HepG2 (cell line): ENCODE measurements at regions not wholly inside any gene's neighbourhood (a gene's known extent, or its start where the extent isn't known, plus 50 kb on each side); places are given as distances from the start of the nearest gene placed in this dataset.

Experiments used
- ATAC-seq: fragments of 200-7000 bp; cut with Tn5 transposase; 3 replicates; pipeline ENCODE4 v1.9.1; 2020; ENCODE audit warnings: mild to moderate bottlenecking, moderate library complexity
- BruUV-seq: library from RNA; stranded (reverse); fragments of 400-500 nt; replicated peaks from 2 replicates; lab custom pipeline; 2021; lab: Mats Ljungman, UMichigan
- CTCF ChIA-PET: fragments of 300-600 bp; formaldehyde crosslinking; extraction: SDS; loops from one replicate; lab custom pipeline; 2021; ENCODE audit warnings: low total read pairs, inconsistent platforms, low intra/inter-chr PET ratio; lab: Yijun Ruan, JAX
- POLR2A ChIA-PET: fragments of 350-600 bp; sonication (Branson Sonifier 250); formaldehyde crosslinking; loops from one replicate; lab custom pipeline; 2020; ENCODE audit warnings: antibody characterized with exemption, inconsistent platforms; lab: Yijun Ruan, JAX
- DNase-seq: peaks from one replicate; pipeline ENCODE4 v3.0.0-alpha.2; 2015; ENCODE audit warnings: low spot score
- FAIRE-seq: peaks from 3 replicates; lab custom pipeline; 2011; peaks lifted over from hg19 to GRCh38; lab: Jason Lieb, UNC
- H2AFZ ChIP-seq: one replicate; pipeline ENCODE4 v1.6.1; 2011; ENCODE audit warnings: low read length, inconsistent platforms
- H3K27ac ChIP-seq: fragments of 300-600 bp; 3 replicates; pipeline ENCODE4 v1.8.0; 2011; ENCODE audit warnings: mixed run types, mild to moderate bottlenecking, mixed read lengths, low read length, inconsistent platforms; ENCODE audit not compliant: insufficient read depth; ENCODE audit errors: extremely low read length
- H3K27me3 ChIP-seq, 2 experiments: fragments of 200-600 bp in 1 of 2; 2 replicates in 1 of 2; 3 replicates in 1 of 2; pipeline versions ENCODE4 v1.6.0 to v1.8.0; 2011; ENCODE audit warnings: low read length in 2 of 2, mild to moderate bottlenecking in 2 of 2, moderate library complexity in 2 of 2, inconsistent platforms in 1 of 2; ENCODE audit not compliant: insufficient read depth in 2 of 2, control insufficient read depth in 1 of 2
- H3K36me3 ChIP-seq, 2 experiments: fragments of 200-600 bp in 1 of 2; replicated peaks in 1 of 2; 2 replicates in 1 of 2; 3 replicates in 1 of 2; pipeline versions ENCODE4 v1.5.1 to v1.8.0; 2011; ENCODE audit warnings: low read length in 2 of 2, inconsistent platforms in 1 of 2; ENCODE audit not compliant: insufficient read depth in 2 of 2, control insufficient read depth in 1 of 2
- H3K4me1 ChIP-seq: 2 replicates; pipeline ENCODE4 v1.5.1; 2012; ENCODE audit warnings: low read length, inconsistent platforms; ENCODE audit not compliant: insufficient read depth
- H3K4me2 ChIP-seq: 2 replicates; pipeline ENCODE4 v1.6.0; 2011; ENCODE audit warnings: low read depth, low read length, inconsistent platforms
- H3K4me3 ChIP-seq, 3 experiments: fragments of 200-600 bp in 1 of 3; sonication (generic), shearing (Covaris generic) in 1 of 3; replicated peaks in 1 of 3; 2 replicates each; pipeline ENCODE4 v1.5.1; 2011 to 2016; ENCODE audit warnings: low read length in 3 of 3, inconsistent platforms in 2 of 3, low read depth in 2 of 3, mild to moderate bottlenecking in 2 of 3, control low read depth in 1 of 3, mixed read lengths in 1 of 3; ENCODE audit not compliant: insufficient read depth in 1 of 3
- H3K79me2 ChIP-seq: one replicate; pipeline ENCODE4 v1.6.1; 2011; ENCODE audit warnings: low read length, inconsistent platforms; ENCODE audit not compliant: insufficient read depth
- H3K9ac ChIP-seq: 2 replicates; pipeline ENCODE4 v1.6.0; 2011; ENCODE audit warnings: mild to moderate bottlenecking, low read depth, low read length, inconsistent platforms; ENCODE audit not compliant: insufficient read depth
- H3K9me3 ChIP-seq: 2 replicates; pipeline ENCODE4 v1.5.1; 2012; ENCODE audit warnings: mild to moderate bottlenecking, low read length
- H4K20me1 ChIP-seq: 2 replicates; pipeline ENCODE4 v1.6.0; 2011; ENCODE audit warnings: inconsistent platforms, mild to moderate bottlenecking, low read length, moderate library complexity; ENCODE audit not compliant: insufficient read depth
- CENPBD1 ChIP-seq: sonication (generic); formaldehyde crosslinking; IDR thresholded peaks from 2 replicates; pipeline ENCODE4 v1.8.0; 2022; ENCODE audit warnings: missing genetic modification reagents, low read depth, mild to moderate bottlenecking, borderline replicate concordance
- CHCHD3 ChIP-seq: sonication (generic); formaldehyde crosslinking; IDR thresholded peaks from 2 replicates; pipeline ENCODE4 v1.8.0; 2022; ENCODE audit warnings: mild to moderate bottlenecking, missing genetic modification reagents, moderate library complexity
- EZH2 ChIP-seq: conservative IDR thresholded peaks from 2 replicates; pipeline ENCODE4 v1.6.1; 2012; ENCODE audit warnings: mild to moderate bottlenecking, low read depth, low read length, moderate library complexity
- NFRKB ChIP-seq: fragments of 450-650 bp; IDR thresholded peaks from 2 replicates; pipeline ENCODE4 v1.6.1; 2017
- NR0B2 ChIP-seq: sonication (generic); formaldehyde crosslinking; IDR thresholded peaks from 2 replicates; pipeline ENCODE4 v1.4.0; 2020; ENCODE audit warnings: mild to moderate bottlenecking, missing genetic modification reagents
- PHF5A ChIP-seq: IDR thresholded peaks from one replicate; pipeline ENCODE4 v1.6.1; 2018; ENCODE audit warnings: low read depth, missing genetic modification reagents; ENCODE audit not compliant: unreplicated experiment
- TFE3 ChIP-seq: IDR thresholded peaks from 2 replicates; pipeline ENCODE4 v1.6.1; 2016
- THYN1 ChIP-seq: sonication (generic); formaldehyde crosslinking; IDR thresholded peaks from 2 replicates; pipeline ENCODE4 v1.8.1; 2023; ENCODE audit warnings: low read depth, mild to moderate bottlenecking, moderate library complexity, missing genetic modification reagents, borderline replicate concordance
- ZBTB7B ChIP-seq: sonication (generic); formaldehyde crosslinking; IDR thresholded peaks from 2 replicates; pipeline ENCODE4 v1.4.0; 2020; ENCODE audit warnings: missing genetic modification reagents
- ZNF546 ChIP-seq: sonication (generic); formaldehyde crosslinking; conservative IDR thresholded peaks from 2 replicates; pipeline ENCODE4 v1.8.1; 2023; ENCODE audit warnings: mild to moderate bottlenecking, missing genetic modification reagents
- ZSCAN31 ChIP-seq: sonication (generic); formaldehyde crosslinking; IDR thresholded peaks from 2 replicates; pipeline ENCODE4 v1.5.0; 2020; ENCODE audit warnings: low read depth, mild to moderate bottlenecking, missing genetic modification reagents
- WGBS: methylation state at CpG from one replicate; pipeline ENCODE4 v1.1.6; 2017; ENCODE audit warnings: low lambda C conversion rate; 5-methylcytosine and 5-hydroxymethylcytosine counted together
- in situ Hi-C: cut with HindIII; loops from 2 replicates; pipeline ENCODE4 v1.10.0; 2017; ENCODE audit warnings: low pct_unique_long_range_greater_than_20kb; ENCODE audit not compliant: extremely low pct_ligation_motif_present
- intact Hi-C: fragments of 100-400 bp; cut with micrococcal nuclease; formaldehyde crosslinking; loops from one replicate; pipeline ENCODE4 v1.10.0; 2022; ENCODE audit not compliant: unreplicated experiment

- no peak for TF ChIP-seq NR0B2 (CRISPR knock-in tag)
- no peak for TF ChIP-seq EZH2
- TF ChIP-seq THYN1 (CRISPR knock-in tag), result no peak
- TF ChIP-seq TFE3 (CRISPR knock-in tag), result no peak
- no peak for TF ChIP-seq ZNF546 (CRISPR knock-in tag)
- TF ChIP-seq NFRKB, result no peak
- no peak for TF ChIP-seq ZSCAN31 (CRISPR knock-in tag)
- no peak for TF ChIP-seq CENPBD1
- TF ChIP-seq, all 625 proteins: peak for 0
Observed at GRCh38 chrX:10769195-10769594, 148.8 kb upstream of the MID1 start (continued).

- H3K4me2 ChIP-seq, result no peak overlapping the region
- no peak overlapping the region for H2AFZ ChIP-seq
- WGBS, result no CpG with 5 or more reads among the region's 9 CpGs
- H3K9ac ChIP-seq, result no peak overlapping the region
- no TSS peak for BruUV-seq
- H3K27me3 ChIP-seq, result no peaks in the 10 kb centered on the region
- no peak overlapping the region for H3K27ac ChIP-seq
- no peaks in the 10 kb centered on the region for H4K20me1 ChIP-seq
- H3K36me3 ChIP-seq, result no peaks in the 10 kb centered on the region
- TF ChIP-seq PHF5A (CRISPR knock-in tag) (no peak), CHCHD3 (no peak), ZBTB7B (CRISPR knock-in tag) (no peak)
- DNase-seq (no peak), FAIRE-seq (no peak), ATAC-seq (no peak)
- CTCF ChIA-PET, result no interaction called here
- H3K79me2 ChIP-seq, result no peaks in the 10 kb centered on the region
- intact Hi-C loops, result no loop called here
- POLR2A ChIA-PET, result no interaction called here
- H3K4me3 ChIP-seq, result no peak overlapping the region
- H3K9me3 ChIP-seq, result no peaks in the 10 kb centered on the region
- in situ Hi-C loops, result no loop called here
- no peaks in the 10 kb centered on the region for H3K4me1 ChIP-seq
Observed at GRCh38 chrX:10769696-10770619, 149.6 kb upstream of the MID1 start.
